GM19025 (cell line): ENCODE measurements at regions not wholly inside any gene's neighbourhood (a gene's known extent, or its start where the extent isn't known, plus 50 kb on each side); places are given as distances from the start of the nearest gene placed in this dataset.
"Not testable (repeated sequence)": the region's sequence is repeated elsewhere in the genome, so short reads cannot be mapped to it uniquely, and the experiment has no call there.

Experiments
- ATAC-seq: cut with Tn5 transposase; IDR thresholded peaks from one replicate; pipeline ENCODE4 v1.9.1; 2021; ENCODE audit warnings: mild to moderate bottlenecking, low read depth, moderate library complexity; ENCODE audit not compliant: unreplicated experiment

GRCh38 chr18:22789052-22789451 is 144.1 kb upstream of the RBBP8 start:
- ATAC-seq, result no peak

- no peak for ATAC-seq
Measured at GRCh38 chr18:22789600-22789999, 143.5 kb upstream of the RBBP8 start.

DNA sequence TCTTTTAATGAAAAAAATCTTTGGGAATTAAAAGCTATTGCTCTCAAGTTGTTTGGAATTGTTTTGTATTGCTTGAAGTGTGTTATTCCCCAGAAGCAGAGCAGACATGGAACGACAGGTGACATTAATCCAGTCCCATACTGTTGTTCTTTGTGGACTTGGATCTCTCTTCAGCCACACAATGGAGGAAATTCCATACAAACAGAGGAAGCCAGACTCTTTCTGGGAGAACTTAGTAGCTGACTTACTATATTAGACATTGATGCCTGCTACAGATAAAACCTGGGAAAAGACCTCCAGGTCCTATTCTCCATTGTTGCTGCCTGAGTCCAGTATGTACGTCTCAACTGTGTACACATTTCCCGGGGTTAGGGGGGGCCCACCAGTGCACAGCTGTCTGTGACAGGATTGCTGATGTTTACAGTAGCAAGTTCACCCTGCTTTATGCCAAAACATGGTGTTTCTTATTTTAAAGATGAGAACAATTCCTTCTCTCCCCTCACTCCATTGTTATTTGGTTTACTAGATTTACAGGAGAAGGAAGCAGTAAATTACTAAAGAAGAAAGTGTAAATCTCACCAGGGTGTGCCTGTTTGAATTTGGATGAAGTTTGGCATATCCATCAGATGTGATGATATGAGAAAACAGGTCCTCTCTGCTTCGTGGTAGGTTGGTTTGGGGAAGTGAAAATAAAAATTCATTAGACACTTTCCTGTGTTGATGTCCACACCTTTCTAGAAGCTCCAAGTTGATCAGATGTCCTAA is 142.4 kb upstream of the RBBP8 start:
- no peak for ATAC-seq

GRCh38 chr18:22791310-22791610 is 141.9 kb upstream of the RBBP8 start:
- no peak for ATAC-seq

DNA sequence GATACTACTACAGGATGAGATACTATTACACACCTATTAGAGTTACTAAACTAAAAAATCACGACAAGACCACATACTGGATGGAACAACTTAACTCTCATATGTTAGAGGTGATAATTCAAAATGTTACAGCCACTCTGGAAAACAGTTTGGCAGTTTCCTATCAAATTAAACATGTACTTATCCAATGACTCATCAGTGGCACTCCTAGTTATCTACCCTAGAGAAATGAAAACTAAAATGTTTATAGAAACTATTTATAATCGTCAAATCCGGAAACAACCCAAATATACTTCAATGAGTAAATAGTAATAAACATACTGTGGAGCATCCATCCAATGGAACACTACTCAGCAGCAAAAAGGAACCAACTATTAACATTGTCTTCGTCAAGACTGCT is 137.0 kb upstream of the RBBP8 start:
- no peak for ATAC-seq

DNA sequence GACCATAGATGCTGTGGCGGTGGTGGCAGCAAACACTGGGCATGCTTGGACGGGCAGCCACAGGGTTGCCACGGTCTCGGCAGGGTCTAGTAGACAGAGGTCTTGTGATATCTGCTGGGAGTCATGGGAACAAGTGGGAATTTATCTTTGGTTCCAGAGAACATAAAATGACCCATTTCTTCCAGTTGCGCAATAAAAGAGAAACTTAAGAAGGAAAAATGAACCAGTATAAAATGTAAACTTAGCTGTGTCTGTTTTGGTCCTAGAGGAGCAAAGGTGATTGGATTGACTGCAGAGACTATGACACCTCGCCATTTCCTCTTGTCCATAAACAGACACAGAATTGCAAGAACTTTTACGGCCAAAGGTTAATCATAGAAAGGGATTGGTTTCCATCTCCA is 132.6 kb upstream of the RBBP8 start:
- ATAC-seq, result no peak

GRCh38 chr18:22813648-22814328 is 119.3 kb upstream of the RBBP8 start:
- no peak for ATAC-seq

GRCh38 chr18:22814329-22814703 is 118.8 kb upstream of the RBBP8 start:
- ATAC-seq, result no peak

DNA sequence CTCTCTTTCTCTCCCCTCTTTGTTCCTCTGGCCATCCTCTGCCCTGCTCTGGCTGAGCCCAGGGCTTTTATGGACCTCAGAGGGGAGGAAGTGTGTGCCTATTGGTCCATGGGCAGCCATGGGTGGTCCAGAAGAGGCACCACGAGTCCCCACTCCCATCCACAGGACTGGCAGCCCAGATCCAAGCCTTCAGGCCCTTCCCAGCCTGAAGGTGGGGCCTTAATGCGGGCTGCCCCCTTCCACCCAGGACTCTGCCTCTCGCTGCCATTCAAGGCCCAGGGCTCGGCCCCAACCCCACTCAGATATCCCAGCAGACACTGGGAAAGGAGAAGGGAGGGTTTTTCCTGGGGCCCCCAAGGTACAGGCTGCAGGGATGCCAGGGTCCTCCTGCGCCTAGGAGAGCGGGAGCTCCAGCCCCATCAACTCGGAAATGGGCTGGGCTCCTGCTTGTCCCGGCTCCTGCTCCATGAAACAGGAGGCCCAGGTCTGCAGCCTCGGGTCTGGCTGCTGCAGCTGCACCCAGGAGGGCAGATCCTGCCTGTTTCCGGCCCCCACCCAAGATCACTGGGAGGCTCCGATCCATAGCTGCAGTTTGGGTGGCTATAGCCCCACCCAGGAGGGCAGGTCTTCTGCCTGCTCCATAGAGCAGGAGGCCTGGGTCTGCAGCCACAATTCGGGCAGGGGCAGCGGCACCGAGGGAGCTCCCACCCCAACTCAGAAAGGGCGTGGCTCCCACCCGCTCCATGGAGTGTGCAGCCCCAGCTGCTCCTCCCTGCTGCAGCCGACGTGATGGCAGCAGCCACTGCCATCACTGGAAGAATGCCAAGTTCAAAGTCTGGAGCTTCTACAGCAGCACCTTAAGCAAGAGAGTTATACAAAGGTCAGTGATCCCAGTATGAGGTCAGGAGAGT is 116.6 kb upstream of the RBBP8 start:
- ATAC-seq, result no peak

GRCh38 chr18:22817844-22818243 is 115.3 kb upstream of the RBBP8 start:
- no peak for ATAC-seq

GRCh38 chr18:22822024-22822423 is 111.1 kb upstream of the RBBP8 start:
- ATAC-seq, result no peak

DNA sequence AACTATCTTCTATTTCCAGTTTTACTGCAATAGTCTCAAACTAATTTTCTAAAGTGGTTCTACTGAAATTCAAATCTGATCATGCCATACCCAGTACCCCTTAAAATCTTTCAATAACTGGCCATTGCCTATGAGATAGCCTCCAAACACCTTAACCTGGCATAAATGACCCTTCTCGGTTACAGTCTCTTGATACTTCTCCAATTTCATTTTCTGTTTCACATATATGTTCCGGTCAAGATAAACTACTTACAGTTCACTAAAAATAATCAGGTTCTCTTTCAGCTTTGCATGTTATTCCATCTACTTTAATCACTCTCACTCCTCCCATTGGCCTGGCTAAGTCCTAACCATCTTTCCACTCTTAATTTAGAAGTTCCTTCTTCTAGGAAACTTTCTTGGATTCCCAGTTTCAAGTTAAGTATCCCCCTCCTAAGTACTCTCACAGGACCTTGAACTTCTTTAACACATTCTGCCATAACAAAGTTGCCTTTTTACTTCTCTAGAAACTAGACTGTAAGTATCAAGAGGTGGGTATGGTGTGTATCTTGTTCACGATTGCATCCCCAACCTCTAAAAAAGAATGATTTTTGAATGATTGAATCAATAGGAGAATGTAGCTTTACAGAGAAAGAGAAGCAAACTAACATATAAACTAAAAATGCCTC is 110.2 kb upstream of the RBBP8 start:
- ATAC-seq, result peak; percentile 64

DNA sequence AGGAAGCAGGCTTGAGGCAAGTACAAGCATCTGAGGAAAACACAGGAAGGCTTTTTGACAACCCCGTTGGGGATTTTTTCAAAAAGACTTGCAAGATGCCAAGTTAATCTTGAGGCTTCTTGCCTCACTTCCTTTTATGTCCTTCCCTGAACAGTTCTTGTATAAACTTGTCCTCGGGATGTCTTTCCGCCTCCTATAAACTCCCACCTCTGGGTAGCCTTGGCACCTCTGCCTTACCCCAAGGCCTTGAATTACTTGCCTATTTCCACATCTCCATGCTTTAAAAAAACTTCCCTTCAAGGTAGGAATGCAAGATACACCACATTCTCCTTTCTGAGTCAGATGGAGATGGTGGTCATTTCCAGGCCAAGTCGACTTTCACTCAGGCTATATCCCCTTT is 106.4 kb upstream of the RBBP8 start:
- no peak for ATAC-seq

GRCh38 chr18:22827216-22827615 is 105.9 kb upstream of the RBBP8 start:
- no peak for ATAC-seq

- no peak for ATAC-seq
Measured at GRCh38 chr18:22827741-22828140, 105.4 kb upstream of the RBBP8 start.

DNA sequence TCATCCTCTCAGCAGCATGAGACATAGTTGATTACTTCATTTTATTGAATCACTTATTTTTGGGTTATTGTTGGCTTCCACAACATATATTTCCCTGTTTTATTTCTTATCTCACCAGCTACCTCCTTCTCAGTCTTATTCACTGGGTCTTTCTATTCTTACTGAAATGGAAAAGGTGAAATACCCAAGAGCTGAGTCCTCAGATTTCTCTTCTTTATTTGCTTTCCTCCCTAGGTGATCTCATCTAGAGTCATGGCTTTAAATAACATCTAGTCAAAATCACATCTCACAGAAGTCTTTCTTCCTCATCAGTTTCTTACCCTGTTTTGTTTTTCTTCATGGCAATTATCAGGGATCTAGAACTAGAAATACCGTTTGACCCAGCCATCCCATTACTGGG is 105.0 kb upstream of the RBBP8 start:
- ATAC-seq, result no peak

GRCh38 chr18:22828583-22828982 is 104.5 kb upstream of the RBBP8 start:
- not testable (repeated sequence) for ATAC-seq

- no peak for ATAC-seq
Measured at GRCh38 chr18:22829781-22830180, 103.3 kb upstream of the RBBP8 start.

DNA sequence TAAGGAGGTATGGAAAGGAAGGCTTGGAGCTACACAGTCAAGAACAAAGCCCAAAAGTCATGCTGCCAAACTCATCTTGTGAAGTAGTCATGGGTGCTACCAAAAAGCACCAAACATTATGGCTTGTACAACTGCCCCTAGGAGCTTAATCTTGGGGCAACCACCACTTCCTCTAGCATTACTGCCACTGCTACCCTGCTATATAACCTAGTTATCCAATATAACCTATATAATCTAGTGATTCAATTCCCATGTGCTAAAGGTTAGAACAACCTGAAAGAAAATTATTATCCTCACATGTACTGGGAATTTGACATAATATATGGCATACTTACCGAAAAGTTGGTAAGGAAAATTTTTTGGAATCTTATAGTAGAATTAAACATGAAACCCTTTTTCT is 102.6 kb upstream of the RBBP8 start:
- no peak for ATAC-seq

DNA sequence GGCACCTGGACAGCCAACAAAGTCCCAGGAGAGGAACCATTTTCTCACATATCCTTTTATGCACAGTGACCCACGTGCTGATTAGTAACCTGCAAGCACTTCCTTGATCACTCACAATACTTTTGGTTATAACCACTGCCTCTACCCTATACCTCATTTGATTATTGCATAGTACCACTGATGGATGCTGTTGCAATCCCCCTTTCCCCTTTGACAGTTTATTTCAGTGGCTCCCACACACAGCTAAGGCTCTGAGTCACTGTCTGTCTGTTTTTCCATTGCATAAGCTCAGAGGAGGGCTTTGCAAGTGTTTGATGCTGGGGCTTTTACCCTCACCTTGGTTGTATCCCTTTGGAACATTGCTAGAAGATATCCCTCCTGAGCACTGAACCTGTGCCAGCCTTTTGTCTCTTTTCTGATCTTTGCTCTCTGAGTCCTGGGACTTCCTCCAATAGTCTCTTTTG is 101.7 kb upstream of the RBBP8 start:
- no peak for ATAC-seq

GRCh38 chr18:22836932-22837331 is 96.2 kb upstream of the RBBP8 start:
- no peak for ATAC-seq
